NB4 (cell line): ENCODE measurements at regions not wholly inside any gene's neighbourhood (a gene's known extent, or its start where the extent isn't known, plus 50 kb on each side); places are given as distances from the start of the nearest gene placed in this dataset.

ENCODE experiments used
- DNase-seq: peaks from one replicate; pipeline ENCODE4 v3.0.0; 2010; ENCODE audit warnings: low read depth
- H3K4me3 ChIP-seq: one replicate; pipeline ENCODE4 v1.5.1; 2011; ENCODE audit warnings: mild to moderate bottlenecking, low read depth, low read length, moderate library complexity
- MYC ChIP-seq: IDR thresholded peaks from 2 replicates; pipeline ENCODE4 v1.6.1; 2011; ENCODE audit warnings: low read depth, low read length
- POLR2A ChIP-seq: IDR thresholded peaks from 2 replicates; pipeline ENCODE4 v1.6.1; 2011; ENCODE audit warnings: mild to moderate bottlenecking; ENCODE audit not compliant: insufficient read length; ENCODE audit errors: extremely low read depth
- TF ChIP-seq, protein P1 (sequence below): IDR thresholded peaks from 2 replicates; pipeline ENCODE4 v1.6.1; 2011; ENCODE audit warnings: low read depth, low read length
- TF ChIP-seq, protein P2 (sequence below): IDR thresholded peaks from one replicate; pipeline ENCODE4 v1.5.1; 2012; ENCODE audit warnings: low read depth, low read length

DNA sequence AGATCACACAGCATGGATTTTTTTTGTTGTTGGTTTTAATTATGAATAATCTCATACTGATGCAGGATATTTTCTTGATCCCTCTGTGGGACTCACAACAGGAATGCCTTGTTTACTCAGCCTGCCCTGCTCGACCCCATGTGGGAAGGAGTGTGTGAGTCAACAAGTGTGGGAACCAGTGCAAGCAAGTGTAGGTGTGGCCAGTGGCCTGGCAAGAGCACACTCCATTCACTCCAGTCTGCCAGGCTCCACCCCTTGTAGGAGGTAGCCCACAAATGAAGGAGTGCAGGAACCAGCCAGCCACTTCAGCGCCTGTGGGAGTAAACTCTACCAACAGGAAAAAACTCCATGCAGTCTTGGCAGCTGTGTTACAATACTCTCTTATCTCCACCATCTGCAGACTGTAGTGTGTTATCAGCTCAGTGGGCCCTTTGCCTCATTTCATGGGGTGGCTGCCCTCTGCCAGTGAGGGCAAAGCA, 393.6 kb downstream of the OTOL1 start:
- no peak overlapping the region for H3K4me3 ChIP-seq
- TF ChIP-seq, protein P1, sequence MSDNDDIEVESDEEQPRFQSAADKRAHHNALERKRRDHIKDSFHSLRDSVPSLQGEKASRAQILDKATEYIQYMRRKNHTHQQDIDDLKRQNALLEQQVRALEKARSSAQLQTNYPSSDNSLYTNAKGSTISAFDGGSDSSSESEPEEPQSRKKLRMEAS = no peak
- no peak for TF ChIP-seq POLR2A
- TF ChIP-seq MYC = no peak
- TF ChIP-seq, protein P2, sequence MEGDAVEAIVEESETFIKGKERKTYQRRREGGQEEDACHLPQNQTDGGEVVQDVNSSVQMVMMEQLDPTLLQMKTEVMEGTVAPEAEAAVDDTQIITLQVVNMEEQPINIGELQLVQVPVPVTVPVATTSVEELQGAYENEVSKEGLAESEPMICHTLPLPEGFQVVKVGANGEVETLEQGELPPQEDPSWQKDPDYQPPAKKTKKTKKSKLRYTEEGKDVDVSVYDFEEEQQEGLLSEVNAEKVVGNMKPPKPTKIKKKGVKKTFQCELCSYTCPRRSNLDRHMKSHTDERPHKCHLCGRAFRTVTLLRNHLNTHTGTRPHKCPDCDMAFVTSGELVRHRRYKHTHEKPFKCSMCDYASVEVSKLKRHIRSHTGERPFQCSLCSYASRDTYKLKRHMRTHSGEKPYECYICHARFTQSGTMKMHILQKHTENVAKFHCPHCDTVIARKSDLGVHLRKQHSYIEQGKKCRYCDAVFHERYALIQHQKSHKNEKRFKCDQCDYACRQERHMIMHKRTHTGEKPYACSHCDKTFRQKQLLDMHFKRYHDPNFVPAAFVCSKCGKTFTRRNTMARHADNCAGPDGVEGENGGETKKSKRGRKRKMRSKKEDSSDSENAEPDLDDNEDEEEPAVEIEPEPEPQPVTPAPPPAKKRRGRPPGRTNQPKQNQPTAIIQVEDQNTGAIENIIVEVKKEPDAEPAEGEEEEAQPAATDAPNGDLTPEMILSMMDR = no peak
- peak; percentile 7 for DNase-seq

DNA sequence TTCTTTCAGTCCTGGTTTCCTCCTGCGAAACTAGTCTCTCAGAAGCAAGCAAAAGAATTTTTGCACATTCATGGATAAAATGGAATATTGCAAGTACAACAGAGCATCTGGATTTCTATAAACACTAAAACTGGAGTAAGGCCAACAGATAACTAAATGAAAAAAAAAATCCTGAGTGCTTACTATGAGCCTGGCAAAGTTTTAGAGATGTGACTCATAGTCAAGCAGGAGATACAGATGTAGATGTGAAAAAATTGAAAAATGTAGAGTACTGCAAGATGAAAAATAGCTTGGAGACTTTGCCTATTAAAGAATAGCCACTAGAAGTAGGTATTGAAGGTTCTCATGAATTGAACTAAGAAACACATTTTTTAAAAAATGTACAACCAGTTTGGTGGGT, 397.4 kb downstream of the OTOL1 start:
- no peak for DNase-seq
- H3K4me3 ChIP-seq = no peak overlapping the region
- TF ChIP-seq, protein P1 = no peak
- TF ChIP-seq MYC = no peak
- TF ChIP-seq, protein P2 = no peak

DNA sequence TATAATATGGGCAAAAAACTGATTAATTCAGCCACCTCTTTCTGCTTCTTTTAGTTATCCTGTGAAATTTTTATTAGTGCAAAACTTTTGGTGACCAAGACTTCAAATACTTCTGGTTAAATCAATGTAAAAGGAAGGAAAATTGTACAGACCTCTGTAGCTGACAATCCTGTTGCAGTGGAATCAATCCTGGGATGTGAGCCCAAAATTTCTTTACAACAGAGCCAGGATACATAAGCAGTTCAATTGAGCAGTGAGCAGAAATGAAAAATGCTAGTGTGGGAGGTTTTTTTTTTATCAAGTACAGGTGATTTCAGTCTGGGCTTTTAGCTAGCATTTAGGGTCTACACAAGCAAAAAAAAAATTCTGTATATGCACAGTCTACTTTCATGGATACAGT, 398.0 kb downstream of the OTOL1 start:
- no peak overlapping the region for H3K4me3 ChIP-seq
- TF ChIP-seq POLR2A (no peak), MYC (no peak)
- TF ChIP-seq, protein P1 = no peak
- TF ChIP-seq, protein P2 = no peak
- no peak for DNase-seq

DNA sequence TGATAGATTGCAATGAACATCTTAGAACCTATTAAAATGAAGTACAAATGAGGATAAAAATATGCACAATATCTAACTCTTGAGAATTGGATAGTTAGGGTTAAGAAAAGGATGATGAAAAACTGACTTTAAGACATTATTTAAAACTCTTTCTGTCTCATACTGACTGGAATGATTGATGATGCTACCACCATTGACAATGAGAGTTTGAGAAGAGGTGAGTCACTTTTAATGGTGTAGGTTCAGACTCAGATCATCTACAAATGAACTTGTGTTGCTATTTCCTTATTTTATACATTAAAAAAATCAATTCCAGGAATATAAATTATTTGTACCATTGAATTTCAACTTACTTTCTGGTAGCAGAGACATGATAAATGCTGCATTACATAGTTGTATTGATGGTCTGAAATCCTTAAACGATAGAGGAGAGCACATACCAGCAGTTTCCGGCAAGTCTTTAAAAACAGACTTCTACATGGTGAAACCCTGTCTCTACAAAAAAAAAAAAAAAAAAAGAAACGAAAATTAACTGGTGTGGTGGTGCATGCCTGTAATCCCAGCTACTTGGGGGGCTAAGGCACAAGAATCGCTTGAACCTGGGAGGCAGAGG, 409.0 kb downstream of the OTOL1 start:
- no peak for DNase-seq
- TF ChIP-seq, protein P2 = no peak
- no peak for TF ChIP-seq POLR2A
- TF ChIP-seq MYC = no peak
- TF ChIP-seq, protein P1 = no peak
- H3K4me3 ChIP-seq = no peak overlapping the region

DNA sequence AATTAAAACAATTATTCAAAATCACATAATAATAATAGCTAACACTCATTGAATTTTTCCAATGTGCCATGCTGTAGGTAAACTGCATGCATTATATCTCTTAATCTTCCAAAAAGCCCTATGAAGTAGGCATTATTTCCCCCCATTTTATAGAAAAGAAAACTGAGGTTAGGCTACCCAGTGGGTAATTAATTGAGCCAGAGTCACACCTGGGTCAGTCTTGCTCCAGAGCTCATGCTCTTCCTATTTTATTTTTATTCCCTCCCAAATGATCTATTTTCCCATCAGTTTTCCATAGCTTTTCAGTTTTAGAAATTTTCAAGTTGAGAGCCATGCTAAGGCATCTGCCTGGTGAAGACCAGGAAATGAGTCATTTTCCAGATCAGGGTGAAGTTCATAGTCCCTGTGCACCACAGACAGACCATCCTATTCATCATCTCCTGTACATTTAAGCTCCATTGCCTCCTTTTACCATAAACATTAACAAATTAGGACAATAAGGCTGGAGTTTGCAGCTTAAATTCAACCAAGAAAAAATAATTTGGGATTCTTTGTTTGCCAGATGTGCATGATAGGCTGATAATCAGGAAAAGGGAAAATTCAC, 417.3 kb downstream of the OTOL1 start:
- DNase-seq = no peak
- H3K4me3 ChIP-seq = no peak overlapping the region
- TF ChIP-seq, protein P2 = no peak
